AG04450 (cell line): ENCODE measurements at regions not wholly inside any gene's neighbourhood (a gene's known extent, or its start where the extent isn't known, plus 50 kb on each side); places are given as distances from the start of the nearest gene placed in this dataset.

Source experiments
- CTCF ChIA-PET: fragments of 300-600, 350-600 bp; formaldehyde crosslinking; extraction: SDS; loops from one replicate; lab custom pipeline; 2022; ENCODE audit warnings: antibody characterized with exemption, inconsistent platforms; lab: Charles Lee
- POLR2A ChIA-PET: fragments of 350-600 bp; formaldehyde crosslinking; extraction: SDS; loops from one replicate; lab custom pipeline; 2021; ENCODE audit warnings: antibody characterized with exemption, inconsistent platforms; lab: Yijun Ruan, JAX
- DNase-seq: peaks from one replicate; pipeline ENCODE4 v3.0.0-alpha.2; 2011; ENCODE audit warnings: low read depth, low spot score
- H3K27ac ChIP-seq: one replicate; pipeline ENCODE4 v1.5.1; 2012; ENCODE audit warnings: low read depth, low read length, control low read depth
- H3K27me3 ChIP-seq: one replicate; pipeline ENCODE4 v1.6.0; 2012; ENCODE audit warnings: low read length; ENCODE audit not compliant: control insufficient read depth, insufficient read depth
- H3K4me3 ChIP-seq: 2 replicates; pipeline ENCODE4 v1.5.1; 2011; ENCODE audit warnings: mild to moderate bottlenecking, low read depth, low read length, control low read depth
- H3K9me3 ChIP-seq: 2 replicates; pipeline ENCODE4 v1.5.1; 2012; ENCODE audit warnings: low read length; ENCODE audit not compliant: control insufficient read depth, insufficient read depth
- CTCF ChIP-seq: IDR thresholded peaks from 2 replicates; pipeline ENCODE4 v1.5.1; 2011; ENCODE audit warnings: low read depth, low read length, control low read depth, inconsistent platforms

DNA sequence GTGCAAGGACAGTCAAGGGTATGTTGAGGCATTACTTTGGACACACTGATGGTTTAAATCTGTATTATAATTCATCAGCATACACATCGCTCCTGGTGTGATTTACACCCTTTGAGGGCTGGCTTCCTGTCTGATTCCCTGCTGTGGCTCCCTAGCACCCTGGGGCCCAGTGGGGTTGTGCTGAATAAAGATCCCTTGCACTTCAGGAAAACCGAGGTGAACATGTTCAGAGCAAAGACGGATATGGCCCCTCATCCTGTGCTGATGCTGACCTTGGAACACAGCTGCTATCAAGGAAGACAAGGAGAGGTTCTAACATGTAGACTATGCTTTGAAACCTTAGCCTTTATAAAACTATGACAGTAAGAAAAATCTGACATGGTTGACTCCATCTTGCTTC, 84.6 kb upstream of the UNC5B start:
- H3K27ac ChIP-seq = no peak overlapping the region
- ChIA-PET CTCF (no interaction called here), POLR2A (no interaction called here)
- DNase-seq = no peak
- H3K9me3 ChIP-seq = no peaks in the 10 kb centered on the region
- peaks cover 14% of the 10 kb centered on the region for H3K27me3 ChIP-seq
- H3K4me3 ChIP-seq = no peak overlapping the region
- no peak for TF ChIP-seq CTCF

DNA sequence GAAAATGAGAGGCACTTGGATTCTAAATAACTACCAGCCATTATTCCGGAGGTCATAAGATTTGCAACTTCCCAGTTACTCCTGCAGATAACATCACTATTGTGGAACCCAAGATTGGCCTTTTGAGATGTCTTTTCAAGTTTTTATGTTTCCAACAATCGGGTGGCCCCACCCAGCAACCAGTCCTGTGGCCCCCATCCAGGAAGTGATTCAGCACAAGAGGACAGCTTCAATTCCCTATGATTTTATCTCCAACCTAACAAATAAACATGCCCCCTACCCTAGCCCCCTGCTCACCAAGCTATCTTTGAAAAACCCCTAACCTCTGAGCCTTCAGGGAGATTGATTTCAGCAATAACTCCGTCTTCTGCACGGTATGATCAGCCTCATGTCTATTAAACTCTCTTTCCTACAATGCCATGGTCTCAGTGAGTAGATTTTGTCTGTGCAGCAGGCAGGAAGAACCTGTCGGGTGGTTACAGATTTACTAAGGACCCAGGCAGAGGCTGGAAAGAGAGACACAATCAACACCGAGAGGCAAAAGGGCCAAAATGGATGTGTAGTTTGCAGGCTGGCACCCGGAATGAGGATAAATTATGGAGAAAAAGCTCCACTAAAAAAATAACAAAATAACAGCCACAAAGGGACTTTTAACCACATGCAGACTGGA, 83.9 kb upstream of the UNC5B start:
- DNase-seq = no peak
- H3K27ac ChIP-seq = no peak overlapping the region
- H3K27me3 ChIP-seq = peaks cover 14% of the 10 kb centered on the region
- TF ChIP-seq CTCF = no peak
- H3K9me3 ChIP-seq = no peaks in the 10 kb centered on the region
- ChIA-PET POLR2A (no interaction called here), CTCF (no interaction called here)
- H3K4me3 ChIP-seq = no peak overlapping the region

GRCh38 chr10:71131096-71131495, 81.3 kb upstream of the UNC5B start:
- Histone ChIP-seq H3K27me3 (peaks cover 15% of the 10 kb centered on the region), H3K9me3 (no peaks in the 10 kb centered on the region), H3K27ac (no peak overlapping the region), H3K4me3 (no peak overlapping the region)
- TF ChIP-seq CTCF = no peak
- ChIA-PET CTCF (no interaction called here), POLR2A (no interaction called here)
- no peak for DNase-seq

DNA sequence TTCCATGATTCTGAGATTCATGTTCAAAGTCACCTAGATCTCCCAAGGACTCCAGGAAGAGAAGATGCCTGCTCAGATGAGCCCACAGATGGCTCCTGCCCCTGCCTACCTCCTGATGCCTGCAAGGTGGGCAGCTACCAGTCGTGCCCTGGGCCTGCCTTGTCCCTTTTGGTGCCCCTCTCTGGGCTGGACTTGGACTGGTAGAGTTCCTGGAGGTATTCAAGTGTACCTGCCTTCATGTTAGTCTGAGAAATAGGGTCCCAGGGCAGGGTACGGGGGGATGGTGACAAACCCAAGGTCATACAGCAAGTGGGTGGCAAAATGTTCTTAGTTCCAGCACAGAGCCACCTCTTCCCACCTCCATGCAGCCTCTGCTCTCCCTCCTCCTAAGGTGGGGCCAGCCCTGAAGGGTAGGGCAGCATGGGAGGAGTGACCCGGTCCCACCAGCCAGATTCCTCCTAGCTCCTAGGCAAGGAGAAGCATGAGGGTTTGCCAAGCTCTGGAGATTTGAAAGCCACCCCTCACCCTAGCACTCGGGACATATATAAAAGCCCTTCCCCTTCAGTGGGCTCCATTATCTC, 80.8 kb upstream of the UNC5B start:
- H3K27me3 ChIP-seq = peaks cover 13% of the 10 kb centered on the region
- H3K4me3 ChIP-seq = no peak overlapping the region
- no peak overlapping the region for H3K27ac ChIP-seq
- DNase-seq = no peak
- H3K9me3 ChIP-seq = no peaks in the 10 kb centered on the region
- no peak for TF ChIP-seq CTCF
- ChIA-PET POLR2A (no interaction called here), CTCF (no interaction called here)

- CTCF ChIA-PET = no interaction called here
- TF ChIP-seq CTCF = no peak
- peaks cover 14% of the 10 kb centered on the region for H3K27me3 ChIP-seq
- POLR2A ChIA-PET = no interaction called here
- H3K4me3 ChIP-seq = no peak overlapping the region
- H3K27ac ChIP-seq = no peak overlapping the region
- DNase-seq = no peak
- no peaks in the 10 kb centered on the region for H3K9me3 ChIP-seq
Measured at GRCh38 chr10:71132321-71132810, 80.0 kb upstream of the UNC5B start.
